GM21717 (cell line): ENCODE measurements at regions not wholly inside any gene's neighbourhood (a gene's known extent, or its start where the extent isn't known, plus 50 kb on each side); places are given as distances from the start of the nearest gene placed in this dataset.
"Not testable (repeated sequence)": the region's sequence is repeated elsewhere in the genome, so short reads cannot be mapped to it uniquely, and the experiment has no call there.

ENCODE experiments used
- ATAC-seq: cut with Tn5 transposase; IDR thresholded peaks from one replicate; pipeline ENCODE4 v1.9.1; 2021; ENCODE audit warnings: mild to moderate bottlenecking, moderate library complexity; ENCODE audit not compliant: unreplicated experiment

- no peak for ATAC-seq
These were observed 714.6 kb downstream of the SEMA5A start for GRCh38 chr5:8831251-8831650.

- no peak for ATAC-seq
These were observed 714.0 kb downstream of the SEMA5A start for GRCh38 chr5:8831854-8832253.

- no peak for ATAC-seq
These were observed 706.4 kb downstream of the SEMA5A start for GRCh38 chr5:8839361-8840055.

- ATAC-seq = no peak
These were observed 705.6 kb downstream of the SEMA5A start for GRCh38 chr5:8840237-8840636.

GRCh38 chr5:8840746-8841145 is 705.1 kb downstream of the SEMA5A start:
- not testable (repeated sequence) for ATAC-seq

GRCh38 chr5:8842971-8843551 is 702.8 kb downstream of the SEMA5A start:
- no peak for ATAC-seq

- ATAC-seq = no peak
These were observed 702.1 kb downstream of the SEMA5A start for GRCh38 chr5:8843771-8844170.

- no peak for ATAC-seq
These were observed 701.7 kb downstream of the SEMA5A start for GRCh38 chr5:8844206-8844605.

- no peak for ATAC-seq
These were observed 701.0 kb downstream of the SEMA5A start for GRCh38 chr5:8844847-8845246.

GRCh38 chr5:8845296-8845695 is 700.6 kb downstream of the SEMA5A start:
- no peak for ATAC-seq

GRCh38 chr5:8848366-8848765 is 697.5 kb downstream of the SEMA5A start:
- no peak for ATAC-seq

- no peak for ATAC-seq
These were observed 696.8 kb downstream of the SEMA5A start for GRCh38 chr5:8848997-8849594.

- no peak for ATAC-seq
These were observed 694.8 kb downstream of the SEMA5A start for GRCh38 chr5:8851101-8851500.

GRCh38 chr5:8857051-8857450 is 688.8 kb downstream of the SEMA5A start:
- ATAC-seq = no peak

- no peak for ATAC-seq
These were observed 684.1 kb downstream of the SEMA5A start for GRCh38 chr5:8861764-8862163.

GRCh38 chr5:8864053-8864452 is 681.8 kb downstream of the SEMA5A start:
- no peak for ATAC-seq

- ATAC-seq = no peak
These were observed 680.6 kb downstream of the SEMA5A start for GRCh38 chr5:8865266-8865665.

- ATAC-seq = no peak
These were observed 680.0 kb downstream of the SEMA5A start for GRCh38 chr5:8865686-8866374.

GRCh38 chr5:8868283-8868682 is 677.6 kb downstream of the SEMA5A start:
- ATAC-seq = no peak

GRCh38 chr5:8869932-8870331 is 675.9 kb downstream of the SEMA5A start:
- ATAC-seq = no peak

- no peak for ATAC-seq
These were observed 675.4 kb downstream of the SEMA5A start for GRCh38 chr5:8870349-8870958.
